K562 (cell line): ENCODE measurements at regions not wholly inside any gene's neighbourhood (a gene's known extent, or its start where the extent isn't known, plus 50 kb on each side); places are given as distances from the start of the nearest gene placed in this dataset.

Experiments
- TF ChIP-seq, protein P1 (sequence below), 2 experiments: fragments of 450-650 bp in 1 of 2; IDR thresholded peaks; 2 replicates each; pipeline ENCODE4 v1.6.1; 2011 to 2017; ENCODE audit warnings: low read depth in 2 of 2, antibody characterized with exemption in 1 of 2, borderline replicate concordance in 1 of 2, low read length in 1 of 2, mild to moderate bottlenecking in 1 of 2, mixed read lengths in 1 of 2; ENCODE audit not compliant: control insufficient read depth in 1 of 2
- TF ChIP-seq, protein P2 (sequence below): fragments of 150-350 bp; IDR thresholded peaks from 2 replicates; pipeline ENCODE4 v1.6.1; 2014; ENCODE audit warnings: low read depth, mild to moderate bottlenecking, low read length, borderline replicate concordance

DNA sequence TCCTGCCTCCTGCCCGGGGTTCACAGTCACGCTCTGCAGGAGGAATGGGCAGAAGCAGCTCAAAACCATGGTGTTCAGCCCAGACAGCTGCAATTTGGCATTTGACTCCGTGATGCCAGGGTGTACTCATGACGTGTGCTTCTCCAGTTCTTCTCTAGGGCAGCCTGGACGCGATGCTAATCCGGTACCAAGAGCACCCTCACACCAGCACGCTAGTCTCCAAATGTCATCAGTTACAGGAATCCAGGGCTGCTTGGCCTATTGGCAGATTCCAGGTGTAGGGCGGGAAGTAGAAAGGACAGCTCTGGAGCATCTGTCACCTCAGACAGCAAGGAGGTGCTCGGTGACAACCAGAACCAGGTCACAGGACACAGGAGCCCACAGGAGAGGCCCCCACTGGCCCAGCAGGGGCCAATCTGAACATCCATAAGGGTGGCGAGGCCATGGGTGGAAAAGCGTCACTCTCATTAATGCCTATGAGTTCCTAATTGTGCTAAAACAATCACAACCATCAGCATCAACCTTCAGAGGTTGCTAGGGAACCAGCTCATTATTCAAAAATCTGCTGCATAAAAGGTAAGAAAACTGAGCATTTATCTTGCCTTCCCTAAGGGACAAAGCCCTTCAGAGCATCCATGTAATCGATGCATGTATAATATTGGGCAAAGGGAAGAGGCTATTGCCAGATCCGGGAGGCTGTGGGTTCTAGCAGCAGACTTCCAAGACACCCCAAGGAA is 241.9 kb upstream of the IRX4 start (continued):
- TF ChIP-seq, protein P1, sequence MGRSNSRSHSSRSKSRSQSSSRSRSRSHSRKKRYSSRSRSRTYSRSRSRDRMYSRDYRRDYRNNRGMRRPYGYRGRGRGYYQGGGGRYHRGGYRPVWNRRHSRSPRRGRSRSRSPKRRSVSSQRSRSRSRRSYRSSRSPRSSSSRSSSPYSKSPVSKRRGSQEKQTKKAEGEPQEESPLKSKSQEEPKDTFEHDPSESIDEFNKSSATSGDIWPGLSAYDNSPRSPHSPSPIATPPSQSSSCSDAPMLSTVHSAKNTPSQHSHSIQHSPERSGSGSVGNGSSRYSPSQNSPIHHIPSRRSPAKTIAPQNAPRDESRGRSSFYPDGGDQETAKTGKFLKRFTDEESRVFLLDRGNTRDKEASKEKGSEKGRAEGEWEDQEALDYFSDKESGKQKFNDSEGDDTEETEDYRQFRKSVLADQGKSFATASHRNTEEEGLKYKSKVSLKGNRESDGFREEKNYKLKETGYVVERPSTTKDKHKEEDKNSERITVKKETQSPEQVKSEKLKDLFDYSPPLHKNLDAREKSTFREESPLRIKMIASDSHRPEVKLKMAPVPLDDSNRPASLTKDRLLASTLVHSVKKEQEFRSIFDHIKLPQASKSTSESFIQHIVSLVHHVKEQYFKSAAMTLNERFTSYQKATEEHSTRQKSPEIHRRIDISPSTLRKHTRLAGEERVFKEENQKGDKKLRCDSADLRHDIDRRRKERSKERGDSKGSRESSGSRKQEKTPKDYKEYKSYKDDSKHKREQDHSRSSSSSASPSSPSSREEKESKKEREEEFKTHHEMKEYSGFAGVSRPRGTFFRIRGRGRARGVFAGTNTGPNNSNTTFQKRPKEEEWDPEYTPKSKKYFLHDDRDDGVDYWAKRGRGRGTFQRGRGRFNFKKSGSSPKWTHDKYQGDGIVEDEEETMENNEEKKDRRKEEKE (IDR thresholded peaks at IDR 0.05; ENCODE audit: borderline replicate concordance in 1 of 2, control insufficient read depth in 1 of 2, low read depth in 2 of 2, low read length in 1 of 2): no peak
- TF ChIP-seq, protein P2, sequence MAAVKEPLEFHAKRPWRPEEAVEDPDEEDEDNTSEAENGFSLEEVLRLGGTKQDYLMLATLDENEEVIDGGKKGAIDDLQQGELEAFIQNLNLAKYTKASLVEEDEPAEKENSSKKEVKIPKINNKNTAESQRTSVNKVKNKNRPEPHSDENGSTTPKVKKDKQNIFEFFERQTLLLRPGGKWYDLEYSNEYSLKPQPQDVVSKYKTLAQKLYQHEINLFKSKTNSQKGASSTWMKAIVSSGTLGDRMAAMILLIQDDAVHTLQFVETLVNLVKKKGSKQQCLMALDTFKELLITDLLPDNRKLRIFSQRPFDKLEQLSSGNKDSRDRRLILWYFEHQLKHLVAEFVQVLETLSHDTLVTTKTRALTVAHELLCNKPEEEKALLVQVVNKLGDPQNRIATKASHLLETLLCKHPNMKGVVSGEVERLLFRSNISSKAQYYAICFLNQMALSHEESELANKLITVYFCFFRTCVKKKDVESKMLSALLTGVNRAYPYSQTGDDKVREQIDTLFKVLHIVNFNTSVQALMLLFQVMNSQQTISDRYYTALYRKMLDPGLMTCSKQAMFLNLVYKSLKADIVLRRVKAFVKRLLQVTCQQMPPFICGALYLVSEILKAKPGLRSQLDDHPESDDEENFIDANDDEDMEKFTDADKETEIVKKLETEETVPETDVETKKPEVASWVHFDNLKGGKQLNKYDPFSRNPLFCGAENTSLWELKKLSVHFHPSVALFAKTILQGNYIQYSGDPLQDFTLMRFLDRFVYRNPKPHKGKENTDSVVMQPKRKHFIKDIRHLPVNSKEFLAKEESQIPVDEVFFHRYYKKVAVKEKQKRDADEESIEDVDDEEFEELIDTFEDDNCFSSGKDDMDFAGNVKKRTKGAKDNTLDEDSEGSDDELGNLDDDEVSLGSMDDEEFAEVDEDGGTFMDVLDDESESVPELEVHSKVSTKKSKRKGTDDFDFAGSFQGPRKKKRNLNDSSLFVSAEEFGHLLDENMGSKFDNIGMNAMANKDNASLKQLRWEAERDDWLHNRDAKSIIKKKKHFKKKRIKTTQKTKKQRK: no peak
